SJCRH30 (cell line): ENCODE measurements at regions not wholly inside any gene's neighbourhood (a gene's known extent, or its start where the extent isn't known, plus 50 kb on each side); places are given as distances from the start of the nearest gene placed in this dataset.

ENCODE experiments used
- DNase-seq, 2 experiments: peaks; one replicate each; pipeline ENCODE4 v3.0.0-alpha.2; 2015 to 2020
- H3K27ac ChIP-seq: fragments of 250-450 bp; sonication (Bioruptor Pico); 2 replicates; pipeline ENCODE4 v1.5.1; 2020; ENCODE audit warnings: mild to moderate bottlenecking, moderate library complexity
- H3K27me3 ChIP-seq: fragments of 250-450 bp; sonication (Bioruptor Pico); 2 replicates; pipeline ENCODE4 v1.5.1; 2020; ENCODE audit warnings: mild to moderate bottlenecking, moderate library complexity
- H3K36me3 ChIP-seq: fragments of 250-450 bp; sonication (Bioruptor Pico); 2 replicates; pipeline ENCODE4 v1.5.1; 2020; ENCODE audit warnings: mild to moderate bottlenecking, moderate library complexity
- H3K4me1 ChIP-seq: fragments of 250-450 bp; sonication (Bioruptor Pico); 2 replicates; pipeline ENCODE4 v1.5.1; 2020; ENCODE audit warnings: mild to moderate bottlenecking, moderate library complexity
- H3K4me3 ChIP-seq: fragments of 250-450 bp; sonication (Bioruptor Pico); 2 replicates; pipeline ENCODE4 v1.5.1; 2020; ENCODE audit warnings: mild to moderate bottlenecking, moderate library complexity
- H3K9me3 ChIP-seq: fragments of 250-450 bp; sonication (Bioruptor Pico); replicated peaks from 2 replicates; pipeline ENCODE4 v1.5.1; 2020; ENCODE audit warnings: mild to moderate bottlenecking, moderate library complexity

DNA sequence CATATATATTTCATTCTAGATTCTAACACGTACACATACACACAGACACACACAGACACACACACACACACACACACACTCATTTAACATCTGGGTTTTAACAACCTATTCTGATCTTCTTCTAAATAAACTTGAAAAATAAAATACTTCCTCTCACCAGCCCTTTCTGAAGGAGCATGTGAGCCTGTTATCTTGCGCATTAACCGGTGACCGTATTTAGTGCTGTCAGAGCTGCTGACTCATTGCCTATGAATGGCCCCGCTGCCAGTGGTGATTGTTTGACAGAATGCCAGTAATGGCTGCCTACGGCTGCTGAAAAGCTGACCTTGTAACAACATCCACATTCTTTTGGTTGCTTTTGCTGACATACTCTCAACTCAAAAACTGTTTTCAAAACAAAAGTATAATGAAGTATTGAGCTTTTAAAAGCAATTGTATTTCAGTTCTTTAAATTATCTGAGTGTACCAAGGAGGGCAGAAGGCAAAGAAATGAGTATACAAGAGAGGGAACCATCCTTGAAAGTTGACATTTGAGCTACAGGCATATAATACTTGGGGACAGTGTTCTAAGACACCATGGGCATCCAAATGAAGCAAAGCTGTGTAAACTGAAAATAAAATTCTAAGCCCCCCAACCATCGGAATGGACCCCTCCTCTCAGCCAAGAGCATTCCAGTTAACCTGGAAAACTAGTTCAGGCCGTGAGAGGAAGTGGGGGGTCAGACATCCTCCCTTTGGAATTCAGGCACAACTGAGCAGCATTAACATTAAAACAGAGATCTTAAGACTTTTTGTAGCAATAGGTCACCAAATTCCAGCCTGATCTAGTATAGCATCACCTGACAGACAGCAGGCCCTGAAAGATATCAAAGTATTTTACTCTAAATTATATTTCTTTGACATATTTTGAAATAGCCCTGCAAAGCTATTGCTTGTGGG lies 50.2 kb upstream of the DTNA start:
- peaks cover 8% of the 10 kb centered on the region for H3K4me1 ChIP-seq
- H3K9me3 ChIP-seq, result no peaks in the 10 kb centered on the region
- DNase-seq, result peak; percentile 70 to 76
- H3K27ac ChIP-seq, result peak overlapping the region; percentile 46
- H3K27me3 ChIP-seq, result no peaks in the 10 kb centered on the region
- H3K36me3 ChIP-seq, result no peaks in the 10 kb centered on the region
- H3K4me3 ChIP-seq, result no peak overlapping the region
